PC-3 (cell line): ENCODE measurements at regions not wholly inside any gene's neighbourhood (a gene's known extent, or its start where the extent isn't known, plus 50 kb on each side); places are given as distances from the start of the nearest gene placed in this dataset.

ENCODE experiments used
- ATAC-seq: fragments of 200-7000 bp; cut with Tn5 transposase; 2 replicates; pipeline ENCODE4 v1.9.1; 2020; ENCODE audit warnings: mild to moderate bottlenecking, moderate library complexity
- BruUV-seq: library from RNA; stranded (reverse); fragments of 400-500 nt; replicated peaks from 2 replicates; lab custom pipeline; 2021; lab: Mats Ljungman, UMichigan
- CTCF ChIA-PET: fragments of 300-600 bp; sonication (Branson Sonifier 250); formaldehyde crosslinking; loops from one replicate; lab custom pipeline; 2022; ENCODE audit warnings: antibody characterized with exemption; lab: Charles Lee
- POLR2A ChIA-PET: fragments of 300-600 bp; sonication (Branson Sonifier 250); formaldehyde crosslinking; loops from one replicate; lab custom pipeline; 2022; ENCODE audit warnings: antibody characterized with exemption; ENCODE audit not compliant: unreplicated experiment; lab: Charles Lee
- DNase-seq: peaks from one replicate; pipeline ENCODE4 v3.0.0-alpha.2; 2015
- H2AFZ ChIP-seq: fragments of 300-600 bp; sonication (generic); 2 replicates; pipeline ENCODE4 v1.6.0; 2016; ENCODE audit warnings: antibody characterized with exemption, low read length
- H3F3A ChIP-seq: fragments of 300-600 bp; sonication (generic); one replicate; pipeline ENCODE4 v1.6.0; 2017; ENCODE audit warnings: antibody characterized with exemption, low read length, control low read depth, mild to moderate bottlenecking; ENCODE audit not compliant: unreplicated experiment
- H3K27ac ChIP-seq: fragments of 300-600 bp; sonication (generic); 2 replicates; pipeline ENCODE4 v1.5.1; 2016; ENCODE audit warnings: mild to moderate bottlenecking, low read length
- H3K27me3 ChIP-seq: fragments of 300-600 bp; sonication (generic); 2 replicates; pipeline ENCODE4 v1.6.1; 2016; ENCODE audit warnings: low read length, mixed read lengths
- H3K36me3 ChIP-seq: fragments of 300-600 bp; sonication (generic); 2 replicates; pipeline ENCODE4 v1.6.1; 2016; ENCODE audit warnings: low read depth, mixed run types, low read length, mixed read lengths
- H3K4me1 ChIP-seq: fragments of 300-600 bp; sonication (generic); 2 replicates; pipeline ENCODE4 v1.5.1; 2016; ENCODE audit warnings: low read length; ENCODE audit not compliant: insufficient read depth
- H3K4me2 ChIP-seq: fragments of 300-600 bp; sonication (generic); 2 replicates; pipeline ENCODE4 v1.6.0; 2016; ENCODE audit warnings: low read length
- H3K4me3 ChIP-seq: fragments of 300-600 bp; sonication (generic); 2 replicates; pipeline ENCODE4 v1.5.1; 2016; ENCODE audit warnings: mild to moderate bottlenecking, low read length, mixed read lengths
- H3K79me2 ChIP-seq: fragments of 300-600 bp; sonication (generic); 2 replicates; pipeline ENCODE4 v1.6.1; 2017; ENCODE audit warnings: low read length, mixed read lengths
- H3K9ac ChIP-seq: fragments of 300-600 bp; sonication (generic); 2 replicates; pipeline ENCODE4 v1.6.0; 2016; ENCODE audit warnings: mild to moderate bottlenecking, low read length
- H3K9me2 ChIP-seq: fragments of 300-600 bp; sonication (generic); replicated peaks from 2 replicates; pipeline ENCODE4 v1.6.1; 2016; ENCODE audit warnings: mixed run types, low read length, mixed read lengths
- H3K9me3 ChIP-seq: fragments of 300-600 bp; sonication (generic); 2 replicates; pipeline ENCODE4 v1.6.1; 2016; ENCODE audit warnings: low read length, mixed read lengths
- H4K20me1 ChIP-seq: fragments of 300-600 bp; sonication (generic); 2 replicates; pipeline ENCODE4 v1.6.1; 2016; ENCODE audit warnings: low read length, mixed read lengths
- CTCF ChIP-seq: fragments of 300-600 bp; sonication (generic); conservative IDR thresholded peaks from 2 replicates; pipeline ENCODE4 v1.5.1; 2017; ENCODE audit warnings: antibody characterized with exemption, low read depth, mild to moderate bottlenecking, low read length
- EZH2 ChIP-seq: fragments of 300-600 bp; sonication (generic); IDR thresholded peaks from one replicate; pipeline ENCODE4 v1.6.1; 2017; ENCODE audit warnings: antibody characterized with exemption, mild to moderate bottlenecking, low read length; ENCODE audit not compliant: unreplicated experiment
- EZH2phosphoT487 ChIP-seq: fragments of 300-600 bp; sonication (generic); IDR thresholded peaks from 2 replicates; pipeline ENCODE4 v1.6.1; 2018; ENCODE audit warnings: mild to moderate bottlenecking, antibody characterized with exemption, low read length, borderline replicate concordance
- intact Hi-C: fragments of 100-400 bp; cut with micrococcal nuclease; formaldehyde crosslinking; loops from 2 replicates; pipeline ENCODE4 v1.9.0; 2023

GRCh38 chr5:38755181-38755580 lies 90.6 kb upstream of the OSMR start:
- DNase-seq = peak; percentile 77
- BruUV-seq = no TSS peak
- no peak for TF ChIP-seq EZH2phosphoT487
- no peak for TF ChIP-seq EZH2
- TF ChIP-seq CTCF = peak; percentile 29; the same call in 1 of the 2 replicates
- Histone ChIP-seq H3K27ac (peak overlapping the region; percentile 84), H3K4me3 (no peak overlapping the region), H3K36me3 (no peaks in the 10 kb centered on the region), H2AFZ (0 out of 2 replicates have a peak overlapping the region, but pooled peaks have one; percentile 4), H3K9me2 (no peaks in the 10 kb centered on the region), H3F3A (no peaks in the 10 kb centered on the region), H3K79me2 (no peaks in the 10 kb centered on the region), H4K20me1 (no peaks in the 10 kb centered on the region), H3K9ac (peak overlapping the region; percentile 44), H3K4me2 (peak overlapping the region; percentile 63), H3K9me3 (no peaks in the 10 kb centered on the region), H3K4me1 (peaks cover 35% of the 10 kb centered on the region), H3K27me3 (no peaks in the 10 kb centered on the region)
- peak; percentile 84 for ATAC-seq
- POLR2A ChIA-PET = interaction anchor here (0.6 to 1.2 kb wide), 5 partner anchors 28 to 224 kb away, joined by 3 to 9 read pairs (median 5); no protein-coding TSS in a partner anchor
- intact Hi-C loops = loop anchor here (1.0 kb wide), 3 partner anchors 16 to 52 kb away; no protein-coding TSS in a partner anchor
- CTCF ChIA-PET = interaction anchor here (0.7 to 1.3 kb wide), 6 partner anchors 16 to 313 kb away, joined by 3 to 8 read pairs (median 4); no protein-coding TSS in a partner anchor

GRCh38 chr5:38756068-38756467 lies 89.7 kb upstream of the OSMR start:
- H3K4me2 ChIP-seq = peak overlapping the region; percentile 63
- H3K9me3 ChIP-seq = no peaks in the 10 kb centered on the region
- no peaks in the 10 kb centered on the region for H3K9me2 ChIP-seq
- intact Hi-C loops = no loop called here
- H3K4me1 ChIP-seq = peaks cover 35% of the 10 kb centered on the region
- no peak overlapping the region for H3K4me3 ChIP-seq
- TF ChIP-seq EZH2phosphoT487 (no peak), CTCF (no peak), EZH2 (no peak)
- no TSS peak for BruUV-seq
- H3K9ac ChIP-seq = peak overlapping the region; percentile 44
- H4K20me1 ChIP-seq = no peaks in the 10 kb centered on the region
- H3K27me3 ChIP-seq = no peaks in the 10 kb centered on the region
- POLR2A ChIA-PET = no interaction called here
- H2AFZ ChIP-seq = no peak overlapping the region
- CTCF ChIA-PET = interaction anchor here (0.7 kb wide), 1 partner anchor 54 kb away, joined by 5 read pairs; no protein-coding TSS in a partner anchor
- peak; percentile 55 for ATAC-seq
- peak overlapping the region; percentile 84 for H3K27ac ChIP-seq
- H3K79me2 ChIP-seq = no peaks in the 10 kb centered on the region
- DNase-seq = peak; percentile 89
- no peaks in the 10 kb centered on the region for H3K36me3 ChIP-seq
- H3F3A ChIP-seq = no peaks in the 10 kb centered on the region

- BruUV-seq = no TSS peak
- CTCF ChIA-PET = interaction anchor here (0.5 kb wide), 1 partner anchor 1389 kb away, joined by 3 read pairs; no protein-coding TSS in a partner anchor
- intact Hi-C loops = no loop called here
Measured at GRCh38 chr5:38757451-38758245, 88.2 kb upstream of the OSMR start.

More at GRCh38 chr5:38757451-38758245, 88.2 kb upstream of the OSMR start:
- no peaks in the 10 kb centered on the region for H3K36me3 ChIP-seq
- no peak overlapping the region for H3K4me3 ChIP-seq
- no peaks in the 10 kb centered on the region for H3K27me3 ChIP-seq
- DNase-seq (no peak), ATAC-seq (no peak)
- POLR2A ChIA-PET = no interaction called here
- peaks cover 32% of the 10 kb centered on the region for H3K4me1 ChIP-seq
- no peaks in the 10 kb centered on the region for H3K9me3 ChIP-seq
- H3K9ac ChIP-seq = no peak overlapping the region
- no peaks in the 10 kb centered on the region for H3K79me2 ChIP-seq
- no peak for TF ChIP-seq EZH2
- no peak for TF ChIP-seq EZH2phosphoT487
- no peak for TF ChIP-seq CTCF
- H3F3A ChIP-seq = no peaks in the 10 kb centered on the region
- H2AFZ ChIP-seq = no peak overlapping the region
- H3K27ac ChIP-seq = no peak overlapping the region
- H4K20me1 ChIP-seq = no peaks in the 10 kb centered on the region
- no peak overlapping the region for H3K4me2 ChIP-seq
- H3K9me2 ChIP-seq = no peaks in the 10 kb centered on the region
